ENCODE measurements at regions not wholly inside any gene's neighbourhood (a gene's known extent, or its start where the extent isn't known, plus 50 kb on each side); places are given as distances from the start of the nearest gene placed in this dataset.
A peak's percentile ranks its signal among the peaks of the same experiment; 100 is the strongest.

- no peak for DNase-seq (ENCODE audit: extremely low spot score, unreplicated experiment)
- Mint-ChIP-seq H3K36me3 (ENCODE audit: unreplicated experiment) (no peaks in the 10 kb centered on the region), H3K9me3 (ENCODE audit: unreplicated experiment) (no peaks in the 10 kb centered on the region), H3K4me1 (ENCODE audit: unreplicated experiment) (peaks cover 61% of the 10 kb centered on the region), H3K27ac (ENCODE audit: unreplicated experiment) (peak overlapping the region; percentile 33), H3K4me3 (ENCODE audit: unreplicated experiment) (no peak overlapping the region), H3K27me3 (ENCODE audit: unreplicated experiment) (no peaks in the 10 kb centered on the region)
- TF ChIP-seq, protein P1, sequence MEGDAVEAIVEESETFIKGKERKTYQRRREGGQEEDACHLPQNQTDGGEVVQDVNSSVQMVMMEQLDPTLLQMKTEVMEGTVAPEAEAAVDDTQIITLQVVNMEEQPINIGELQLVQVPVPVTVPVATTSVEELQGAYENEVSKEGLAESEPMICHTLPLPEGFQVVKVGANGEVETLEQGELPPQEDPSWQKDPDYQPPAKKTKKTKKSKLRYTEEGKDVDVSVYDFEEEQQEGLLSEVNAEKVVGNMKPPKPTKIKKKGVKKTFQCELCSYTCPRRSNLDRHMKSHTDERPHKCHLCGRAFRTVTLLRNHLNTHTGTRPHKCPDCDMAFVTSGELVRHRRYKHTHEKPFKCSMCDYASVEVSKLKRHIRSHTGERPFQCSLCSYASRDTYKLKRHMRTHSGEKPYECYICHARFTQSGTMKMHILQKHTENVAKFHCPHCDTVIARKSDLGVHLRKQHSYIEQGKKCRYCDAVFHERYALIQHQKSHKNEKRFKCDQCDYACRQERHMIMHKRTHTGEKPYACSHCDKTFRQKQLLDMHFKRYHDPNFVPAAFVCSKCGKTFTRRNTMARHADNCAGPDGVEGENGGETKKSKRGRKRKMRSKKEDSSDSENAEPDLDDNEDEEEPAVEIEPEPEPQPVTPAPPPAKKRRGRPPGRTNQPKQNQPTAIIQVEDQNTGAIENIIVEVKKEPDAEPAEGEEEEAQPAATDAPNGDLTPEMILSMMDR (IDR thresholded peaks at IDR 0.05), result no peak
Measured at GRCh38 chr10:78927257-78927995, 141.3 kb upstream of the ZMIZ1 start.

DNA sequence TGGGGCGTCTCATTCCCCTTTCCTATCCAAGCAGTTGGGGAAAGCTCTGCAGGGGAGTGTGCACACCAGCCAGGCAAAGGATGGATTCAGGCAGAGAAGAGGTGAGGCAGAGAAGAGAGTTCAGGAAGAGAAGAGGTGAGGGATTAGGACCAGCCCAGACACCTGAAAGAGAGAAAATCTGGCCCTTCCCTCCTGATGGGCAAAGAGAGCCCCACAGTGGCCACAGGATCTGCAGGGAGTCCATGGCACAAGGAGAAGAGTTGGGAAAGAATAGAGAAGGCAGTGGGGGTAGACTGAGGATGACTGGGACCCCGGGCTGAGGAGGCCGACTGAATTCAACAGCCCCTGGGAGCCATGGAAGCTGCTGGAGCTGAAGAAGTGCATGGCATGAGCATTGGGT is 140.4 kb upstream of the ZMIZ1 start:
- no peak overlapping the region for H3K27ac Mint-ChIP-seq (ENCODE audit: unreplicated experiment)
- H3K4me3 Mint-ChIP-seq (ENCODE audit: unreplicated experiment), result no peak overlapping the region
- H3K27me3 Mint-ChIP-seq (ENCODE audit: unreplicated experiment), result no peaks in the 10 kb centered on the region
- TF ChIP-seq, protein P1 (IDR thresholded peaks at IDR 0.05), result no peak
- peaks cover 70% of the 10 kb centered on the region for H3K4me1 Mint-ChIP-seq (ENCODE audit: unreplicated experiment)
- no peaks in the 10 kb centered on the region for H3K9me3 Mint-ChIP-seq (ENCODE audit: unreplicated experiment)
- no peaks in the 10 kb centered on the region for H3K36me3 Mint-ChIP-seq (ENCODE audit: unreplicated experiment)
- no peak for DNase-seq (ENCODE audit: extremely low spot score, unreplicated experiment)

- TF ChIP-seq, protein P1 (IDR thresholded peaks at IDR 0.05), result no peak
- no peak for DNase-seq (ENCODE audit: extremely low spot score, unreplicated experiment)
- Mint-ChIP-seq H3K9me3 (ENCODE audit: unreplicated experiment) (no peaks in the 10 kb centered on the region), H3K4me1 (ENCODE audit: unreplicated experiment) (peaks cover 74% of the 10 kb centered on the region), H3K27me3 (ENCODE audit: unreplicated experiment) (no peaks in the 10 kb centered on the region), H3K36me3 (ENCODE audit: unreplicated experiment) (no peaks in the 10 kb centered on the region), H3K4me3 (ENCODE audit: unreplicated experiment) (no peak overlapping the region), H3K27ac (ENCODE audit: unreplicated experiment) (no peak overlapping the region)
Measured at GRCh38 chr10:78929541-78929940, 139.2 kb upstream of the ZMIZ1 start.

DNA sequence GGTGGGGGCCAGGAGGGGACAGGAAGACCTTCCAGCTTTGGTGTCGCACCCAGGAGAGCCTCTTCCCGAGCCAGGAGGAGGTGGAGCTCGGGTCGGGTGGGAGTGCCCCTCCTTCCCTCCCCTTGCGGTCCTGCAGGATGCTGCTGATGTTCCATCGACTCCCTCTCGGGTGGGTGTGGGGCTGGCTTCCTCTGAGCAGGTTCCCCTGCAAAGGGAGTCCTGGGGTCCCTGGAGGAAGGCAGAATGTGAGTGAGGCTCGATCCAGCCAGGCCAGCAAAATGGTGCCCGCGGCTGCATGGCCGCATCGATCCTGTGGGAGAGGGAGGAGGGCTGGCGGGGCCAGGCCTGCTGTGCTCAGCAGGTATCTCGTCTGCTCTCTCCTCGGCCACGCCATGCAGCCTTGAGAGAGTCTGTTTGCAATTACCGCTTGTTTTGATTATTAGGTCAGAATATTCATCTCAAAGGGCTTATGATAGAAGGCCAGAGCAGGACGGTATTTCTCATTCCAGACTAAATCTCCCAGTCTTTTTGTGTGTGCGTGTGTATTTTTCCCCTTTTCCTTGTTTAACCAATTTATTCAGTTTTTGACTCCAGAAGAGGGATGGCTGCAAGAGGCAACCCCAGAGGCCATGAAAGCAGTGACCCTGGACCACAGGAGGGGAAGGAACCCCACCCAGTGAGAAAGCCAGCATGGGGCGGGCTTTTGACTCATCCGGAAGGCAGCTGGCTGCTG is 137.3 kb upstream of the ZMIZ1 start:
- Mint-ChIP-seq H3K36me3 (ENCODE audit: unreplicated experiment) (no peaks in the 10 kb centered on the region), H3K27me3 (ENCODE audit: unreplicated experiment) (no peaks in the 10 kb centered on the region), H3K27ac (ENCODE audit: unreplicated experiment) (peak overlapping the region; percentile 90), H3K4me3 (ENCODE audit: unreplicated experiment) (no peak overlapping the region), H3K9me3 (ENCODE audit: unreplicated experiment) (no peaks in the 10 kb centered on the region), H3K4me1 (ENCODE audit: unreplicated experiment) (peaks cover 74% of the 10 kb centered on the region)
- TF ChIP-seq, protein P1 (IDR thresholded peaks at IDR 0.05), result no peak
- DNase-seq (ENCODE audit: extremely low spot score, unreplicated experiment), result peak; percentile 95

- TF ChIP-seq, protein P1 (IDR thresholded peaks at IDR 0.05), result no peak
- Mint-ChIP-seq H3K9me3 (ENCODE audit: unreplicated experiment) (no peaks in the 10 kb centered on the region), H3K36me3 (ENCODE audit: unreplicated experiment) (no peaks in the 10 kb centered on the region), H3K4me3 (ENCODE audit: unreplicated experiment) (no peak overlapping the region), H3K27ac (ENCODE audit: unreplicated experiment) (peak overlapping the region; percentile 90), H3K4me1 (ENCODE audit: unreplicated experiment) (peaks cover 77% of the 10 kb centered on the region), H3K27me3 (ENCODE audit: unreplicated experiment) (no peaks in the 10 kb centered on the region)
- no peak for DNase-seq (ENCODE audit: extremely low spot score, unreplicated experiment)
Measured at GRCh38 chr10:78932054-78932386, 136.7 kb upstream of the ZMIZ1 start.
